T-helper 9 cell (primary cell): ENCODE measurements at regions not wholly inside any gene's neighbourhood (a gene's known extent, or its start where the extent isn't known, plus 50 kb on each side); places are given as distances from the start of the nearest gene placed in this dataset.

Source experiments
- DNase-seq: peaks from one replicate; pipeline ENCODE4 v3.0.0-alpha.2; 2020

DNA sequence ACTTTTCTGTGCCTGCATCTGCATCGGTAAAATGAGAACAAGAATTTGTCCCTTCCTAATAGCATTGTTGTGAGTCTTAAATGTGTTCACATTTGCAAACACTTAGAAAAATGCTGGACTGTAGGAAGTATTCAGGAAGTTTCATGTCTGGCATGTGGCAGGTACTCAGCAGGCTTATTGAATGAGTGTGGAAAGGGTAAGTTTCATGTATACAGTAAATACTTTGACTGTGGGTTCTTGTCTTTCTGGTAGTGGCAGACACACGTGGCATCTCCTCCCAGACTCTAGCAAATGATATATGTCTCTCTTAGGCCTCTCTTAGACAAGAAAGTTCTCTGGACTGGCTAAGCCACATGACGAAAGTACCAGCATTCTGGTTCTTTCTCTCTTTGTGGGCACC, 179.2 kb downstream of the C11orf91 start:
- no peak for DNase-seq

DNA sequence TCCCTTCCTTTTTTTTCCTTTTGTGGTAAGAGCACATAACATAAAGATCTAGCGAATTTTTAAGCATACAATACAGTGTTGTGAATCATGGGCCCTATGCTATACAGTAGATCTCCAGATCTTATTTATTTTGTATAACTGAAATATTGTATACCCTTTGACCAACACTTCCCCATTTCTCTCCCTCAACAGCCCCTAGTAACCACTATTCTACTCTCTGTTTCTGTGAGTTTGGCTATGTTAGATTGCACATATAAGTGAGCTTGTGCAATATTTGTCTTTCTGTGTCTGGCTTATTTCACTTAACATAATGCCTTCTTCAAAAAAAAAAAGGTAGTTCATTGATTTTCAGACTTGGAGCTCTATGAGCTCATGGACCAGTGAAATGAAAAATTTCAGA, 180.5 kb downstream of the C11orf91 start:
- no peak for DNase-seq

- DNase-seq = no peak
Observed at GRCh38 chr11:33515347-33515746, 185.3 kb downstream of the C11orf91 start.

- DNase-seq = no peak
Observed at GRCh38 chr11:33514079-33514925, 186.3 kb downstream of the C11orf91 start.

GRCh38 chr11:33509632-33510031, 191.0 kb downstream of the C11orf91 start:
- DNase-seq = no peak

GRCh38 chr11:33507967-33508366, 192.7 kb downstream of the C11orf91 start:
- no peak for DNase-seq

DNA sequence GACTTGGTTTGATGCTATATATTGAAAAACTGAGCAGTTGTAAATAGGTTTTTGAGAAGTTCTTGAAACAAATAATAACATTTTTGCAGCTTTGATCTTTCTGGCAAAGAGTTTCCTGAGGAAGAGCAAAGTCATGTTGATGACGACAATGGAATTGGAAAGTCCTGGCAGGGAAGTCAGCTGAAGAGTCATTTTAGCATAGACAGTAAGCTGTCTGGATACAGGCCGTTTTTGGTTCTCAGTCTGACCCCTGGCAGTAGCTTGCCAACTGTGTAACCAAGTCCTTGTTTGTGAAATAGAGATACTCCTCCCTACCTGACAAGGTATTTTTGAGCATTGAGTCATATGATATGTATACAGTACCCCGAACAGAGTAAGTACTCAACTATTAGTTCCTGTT, 193.3 kb downstream of the C11orf91 start:
- no peak for DNase-seq

GRCh38 chr11:33505093-33505492, 195.5 kb downstream of the C11orf91 start:
- DNase-seq = no peak

DNA sequence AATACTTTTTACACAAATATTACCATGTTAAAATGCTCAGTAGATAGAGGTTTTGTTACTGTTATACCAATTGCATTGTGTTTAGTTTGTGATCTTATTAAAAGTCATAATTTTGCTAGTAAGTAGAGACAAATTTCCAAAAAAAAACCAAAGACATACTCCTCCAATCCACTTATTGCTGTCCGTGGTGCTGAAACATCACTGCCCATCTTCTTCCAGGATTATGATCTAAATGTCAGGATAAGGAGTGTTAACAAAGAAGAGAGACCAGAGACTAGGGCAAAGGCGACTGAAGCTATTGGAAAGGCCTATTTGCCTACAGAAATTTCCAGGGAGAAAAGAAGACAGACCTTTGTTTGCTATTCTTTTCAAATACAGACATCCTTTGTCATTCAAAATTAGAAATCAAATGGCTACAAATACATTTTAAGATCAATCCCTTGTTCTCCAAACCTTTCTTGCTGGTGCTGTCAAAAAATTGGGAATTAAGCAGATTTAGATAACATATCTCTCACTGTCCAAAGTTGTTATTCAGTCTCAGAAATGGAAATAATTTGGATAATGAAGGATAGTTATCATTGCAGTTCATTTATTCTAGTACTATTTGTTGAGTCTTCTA, 199.7 kb downstream of the C11orf91 start:
- no peak for DNase-seq

DNA sequence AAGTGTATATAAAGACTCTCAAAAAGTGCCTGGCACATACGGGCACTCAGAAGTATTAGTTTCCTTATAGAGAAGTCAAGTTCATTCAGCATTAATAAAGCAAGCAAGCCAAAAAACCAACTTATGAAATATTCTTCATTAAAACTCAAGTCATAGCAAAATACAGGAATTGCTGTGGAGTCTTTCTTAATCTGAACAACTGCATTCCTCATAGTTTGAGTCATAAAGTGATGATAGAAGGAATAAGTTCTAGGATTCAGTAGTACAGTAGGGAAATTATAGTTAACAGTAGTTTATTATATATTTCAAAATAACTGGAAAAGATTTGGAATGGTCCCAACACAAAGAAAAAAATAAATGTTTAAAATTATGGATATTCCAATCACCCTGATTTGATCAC, 200.3 kb downstream of the C11orf91 start:
- DNase-seq = no peak

DNA sequence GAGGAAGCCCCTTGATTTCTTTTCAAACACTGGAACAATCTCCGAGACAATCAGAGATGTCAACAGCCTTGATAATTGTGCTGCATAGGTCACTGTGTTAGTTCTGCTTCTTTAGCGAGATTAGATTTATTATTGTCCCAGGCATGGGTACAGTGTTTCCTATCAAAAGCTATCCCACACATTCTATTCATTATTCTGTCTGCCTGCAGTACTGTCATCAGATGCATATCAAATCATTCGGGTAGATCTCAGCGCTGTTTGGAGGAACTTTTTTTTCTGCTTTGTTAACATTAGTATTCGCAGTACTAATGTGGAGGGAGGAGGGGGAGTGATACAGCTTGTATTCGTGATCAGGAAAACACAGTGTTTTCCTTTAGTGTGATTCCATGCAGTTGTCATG, 208.0 kb downstream of the C11orf91 start:
- no peak for DNase-seq

DNA sequence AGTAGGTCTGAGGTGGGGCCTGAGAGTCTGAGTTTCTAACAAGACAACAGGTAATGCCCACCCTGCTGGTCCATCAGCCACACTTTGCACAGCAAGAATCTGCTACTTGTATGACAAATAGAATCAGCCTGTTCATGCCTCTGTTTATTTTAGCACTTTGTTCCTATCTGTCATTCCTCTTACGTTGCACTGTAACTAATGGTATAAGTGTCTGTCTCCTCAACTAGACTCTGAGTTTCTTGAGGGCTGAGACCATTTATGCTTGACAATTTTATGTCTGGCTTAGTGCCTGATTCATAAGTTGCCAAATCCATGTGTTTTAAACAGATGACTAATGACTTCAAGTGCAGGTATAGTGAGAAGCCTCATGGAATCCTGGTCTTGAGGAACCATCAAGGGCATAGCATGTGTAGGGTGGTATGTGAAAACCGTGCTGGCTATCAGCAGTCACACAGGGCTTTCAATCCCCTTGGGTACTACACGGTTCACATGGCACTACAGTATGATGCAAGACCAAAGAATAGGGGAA, 209.7 kb downstream of the C11orf91 start:
- DNase-seq = no peak

- DNase-seq = no peak
Observed at GRCh38 chr11:33488971-33489370, 211.7 kb downstream of the C11orf91 start.

DNA sequence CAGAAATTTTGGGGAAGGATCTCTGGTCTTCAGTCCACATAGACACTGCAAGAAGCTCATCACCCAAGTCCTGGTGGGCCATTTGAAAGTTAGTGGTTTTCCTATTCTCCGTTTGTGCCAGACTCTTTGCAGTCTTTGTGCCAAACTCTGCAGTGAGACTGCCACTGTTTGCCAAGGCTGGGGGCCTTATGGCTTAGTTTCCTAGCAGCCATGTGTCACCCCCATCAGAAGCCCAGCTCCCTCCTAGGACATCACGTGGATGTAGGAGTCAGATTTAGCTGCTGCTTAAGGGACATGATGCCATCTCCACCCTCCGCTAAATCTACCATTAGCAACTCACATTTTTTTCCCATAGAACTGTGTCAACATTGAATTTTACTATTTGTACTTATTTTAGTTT, 220.0 kb downstream of the C11orf91 start:
- DNase-seq = no peak

GRCh38 chr11:33479231-33479630, 221.4 kb downstream of the C11orf91 start:
- DNase-seq = no peak

GRCh38 chr11:33478111-33478573, 221.0 kb downstream of the HIPK3 start:
- no peak for DNase-seq

GRCh38 chr11:33476945-33477606, 219.9 kb downstream of the HIPK3 start:
- DNase-seq = no peak

DNA sequence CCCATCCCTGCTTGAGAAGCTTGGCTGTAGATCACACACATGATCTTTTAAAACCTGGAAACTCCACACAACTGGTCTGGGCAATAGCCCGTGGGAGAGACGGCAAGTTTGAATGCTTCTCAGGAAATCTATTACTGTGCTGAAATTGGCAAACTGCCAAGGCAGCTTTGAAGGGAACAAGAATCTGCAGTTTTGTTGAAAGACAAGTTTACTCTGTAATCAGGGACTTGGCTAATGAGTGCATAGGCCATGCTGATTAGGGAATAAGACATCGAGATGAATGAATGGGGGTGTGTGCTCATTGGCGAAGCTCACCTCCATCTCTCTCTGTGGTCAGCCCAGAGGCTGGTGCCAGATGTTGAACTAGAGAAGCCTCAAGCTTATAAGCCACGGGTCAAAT, 218.8 kb downstream of the HIPK3 start:
- no peak for DNase-seq

- DNase-seq = no peak
Observed at GRCh38 chr11:33474866-33475265, 217.7 kb downstream of the HIPK3 start.

DNA sequence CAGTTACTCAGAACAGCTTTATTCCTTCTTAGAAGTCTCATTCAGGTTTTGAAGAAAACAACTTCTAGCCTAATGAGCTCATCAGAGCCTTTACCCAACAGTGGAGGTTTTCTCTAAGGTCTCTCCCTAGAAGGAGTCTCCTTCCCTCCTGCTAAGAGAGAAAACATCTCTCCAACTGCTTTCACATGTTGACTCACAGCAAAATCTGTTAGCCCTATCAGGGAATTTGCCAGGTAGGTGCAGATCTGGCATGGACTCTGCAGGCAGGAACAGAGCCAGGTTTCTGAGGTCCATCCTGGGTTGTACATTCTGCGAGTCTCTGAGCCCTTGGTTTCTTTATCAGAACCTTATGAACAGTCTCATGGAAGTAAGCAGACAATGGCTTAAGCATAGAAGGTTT, 214.4 kb downstream of the HIPK3 start:
- no peak for DNase-seq

DNA sequence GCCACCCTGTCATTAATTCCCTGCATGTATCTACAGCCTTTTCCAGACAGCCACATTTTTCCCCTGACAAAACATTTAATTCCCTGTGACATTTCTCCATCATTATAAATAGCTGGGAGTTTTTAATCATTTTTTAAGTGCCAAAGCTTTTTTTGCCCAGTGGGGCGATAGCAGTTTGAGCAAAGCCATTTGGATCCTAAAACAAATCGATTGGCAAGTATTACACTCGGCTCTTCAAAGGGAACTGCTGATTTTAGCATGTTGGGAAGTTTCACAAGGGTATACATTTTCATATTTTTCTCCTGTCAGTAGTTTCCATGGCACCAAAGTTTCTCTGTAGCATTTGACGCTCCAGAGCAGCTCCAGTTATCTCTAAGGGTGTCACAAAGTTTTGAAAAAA, 210.8 kb downstream of the HIPK3 start:
- no peak for DNase-seq

DNA sequence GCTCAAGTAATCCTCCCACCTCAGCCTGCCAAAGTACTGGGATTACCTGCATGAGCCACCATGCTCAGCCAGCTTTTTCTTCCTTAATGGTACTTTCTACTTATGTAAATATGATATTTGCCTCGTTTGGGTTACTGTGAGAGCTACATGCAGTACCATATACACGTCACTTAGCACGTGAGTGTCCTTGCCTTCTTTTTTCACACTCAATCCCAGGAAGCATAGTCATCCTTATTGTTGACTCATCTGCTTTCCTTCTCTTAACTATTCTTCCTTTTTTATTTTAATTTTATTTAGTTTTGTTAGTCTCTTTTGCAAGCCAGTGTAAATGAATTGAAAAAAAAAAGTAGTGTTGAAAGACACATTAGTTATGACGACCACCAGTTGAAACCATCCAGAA, 205.9 kb downstream of the HIPK3 start:
- DNase-seq = no peak

DNA sequence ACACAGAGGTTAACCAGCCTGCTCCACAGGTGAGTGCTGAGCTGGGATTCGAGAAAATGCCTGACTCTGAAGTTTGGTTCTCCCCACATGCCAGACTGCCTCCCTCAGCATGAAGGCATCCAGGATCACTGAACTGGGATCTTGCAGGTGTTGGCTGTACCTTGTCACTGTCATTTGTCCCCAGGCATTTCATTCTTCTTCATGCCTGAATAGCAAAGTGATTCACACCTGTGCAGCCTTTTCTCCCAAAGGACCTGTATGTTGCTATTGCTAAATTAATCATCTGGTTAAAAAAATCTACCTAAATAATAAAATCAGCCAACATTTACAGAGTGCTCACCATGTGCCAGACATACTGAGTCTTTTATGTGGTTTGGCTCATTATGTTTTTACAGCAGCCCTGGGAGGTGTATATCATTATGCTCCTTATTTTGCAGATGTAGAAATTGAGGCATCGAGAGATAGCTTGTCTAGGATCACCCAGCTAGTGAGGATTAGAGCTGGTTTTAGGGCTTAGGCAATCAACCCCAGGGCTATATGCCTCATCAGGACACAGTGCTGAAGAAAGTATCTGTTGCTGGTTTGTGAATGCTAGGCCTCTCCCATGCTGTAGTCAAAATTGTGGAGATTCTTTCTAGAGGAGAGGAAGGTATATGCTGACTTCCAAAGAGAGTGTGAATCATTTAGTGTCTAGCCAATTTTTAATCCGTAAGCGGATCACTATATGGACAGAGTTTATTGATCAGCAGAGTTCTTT, 204.4 kb downstream of the HIPK3 start:
- DNase-seq = no peak
